SK-N-MC (cell line): ENCODE measurements at regions not wholly inside any gene's neighbourhood (a gene's known extent, or its start where the extent isn't known, plus 50 kb on each side); places are given as distances from the start of the nearest gene placed in this dataset.
"Not testable (repeated sequence)": the region's sequence is repeated elsewhere in the genome, so short reads cannot be mapped to it uniquely, and the experiment has no call there.

Source experiments
- DNase-seq: peaks from one replicate; pipeline ENCODE4 v3.0.0-alpha.2; 2011; ENCODE audit warnings: low read depth, low spot score
- H3K27ac ChIP-seq: fragments of 200-600 bp; sonication (generic); 2 replicates; pipeline ENCODE4 v1.5.1; 2016; ENCODE audit warnings: mixed run types
- H3K36me3 ChIP-seq: fragments of 200-600 bp; sonication (generic); 2 replicates; pipeline ENCODE4 v1.6.1; 2017; ENCODE audit warnings: antibody characterized with exemption, low read length, mixed read lengths; ENCODE audit not compliant: insufficient read depth
- H3K4me3 ChIP-seq: fragments of 200-600 bp; sonication (generic); 2 replicates; pipeline ENCODE4 v1.5.1; 2016
- H3K9ac ChIP-seq: fragments of 200-600 bp; sonication (generic); 2 replicates; pipeline ENCODE4 v1.8.0; 2017; ENCODE audit warnings: mixed run types, mixed read lengths; ENCODE audit not compliant: insufficient read length
- H3K9me3 ChIP-seq: fragments of 200-600 bp; sonication (generic); 2 replicates; pipeline ENCODE4 v1.6.1; 2017; ENCODE audit warnings: low read depth, mild to moderate bottlenecking, antibody characterized with exemption, low read length, moderate library complexity, mixed read lengths
- EZH2 ChIP-seq: fragments of 200-600 bp; sonication (generic); IDR thresholded peaks from one replicate; pipeline ENCODE4 v1.6.1; 2017; ENCODE audit warnings: antibody characterized with exemption
- FOXP2 ChIP-seq: optimal IDR thresholded peaks from 2 replicates; pipeline ENCODE3; 2011; ENCODE audit warnings: mild to moderate bottlenecking, moderate library complexity; ENCODE audit not compliant: insufficient read depth; ENCODE audit errors: extremely low read length, control extremely low read depth
- POLR2AphosphoS5 ChIP-seq: IDR thresholded peaks from 2 replicates; pipeline ENCODE4 v1.6.1; 2012; ENCODE audit warnings: mild to moderate bottlenecking, low read depth, low read length, borderline replicate concordance

DNA sequence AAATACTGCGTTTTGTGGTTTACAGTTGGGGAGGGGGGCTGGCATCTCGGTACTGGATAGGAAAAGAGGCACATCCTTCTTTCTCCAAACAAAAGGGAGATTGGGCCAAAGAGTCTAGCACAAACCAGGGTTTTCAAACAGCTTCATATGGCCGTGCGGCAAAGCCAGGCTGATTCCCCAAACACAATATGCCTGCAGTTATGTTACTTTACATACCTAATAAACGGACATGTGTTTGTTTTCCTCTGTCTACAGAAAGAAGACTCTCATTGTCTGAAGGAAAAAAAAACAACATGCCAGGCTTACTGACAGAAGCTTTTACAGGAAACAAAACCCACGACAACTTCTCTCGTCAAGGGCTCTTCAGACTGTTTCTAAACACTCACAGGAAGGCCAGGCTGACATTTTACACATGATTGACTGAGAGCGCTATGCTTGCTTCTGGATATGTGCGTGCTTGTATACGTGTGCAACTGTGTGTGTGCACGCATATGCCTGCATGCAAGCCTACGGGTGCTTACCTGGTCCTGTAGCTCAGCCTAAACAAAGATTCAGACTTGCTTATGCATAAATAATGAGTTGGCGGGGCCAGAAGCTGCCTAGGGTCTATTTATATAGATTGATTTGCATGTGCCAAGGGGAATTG lies 461.0 kb upstream of the C16orf82 start:
- Histone ChIP-seq H3K9ac (no peak overlapping the region), H3K36me3 (no peaks in the 10 kb centered on the region), H3K9me3 (no peaks in the 10 kb centered on the region), H3K27ac (no peak overlapping the region), H3K4me3 (no peak overlapping the region)
- DNase-seq: no peak
- no peak for TF ChIP-seq EZH2
- no peak for TF ChIP-seq FOXP2
- no peak for TF ChIP-seq POLR2AphosphoS5

DNA sequence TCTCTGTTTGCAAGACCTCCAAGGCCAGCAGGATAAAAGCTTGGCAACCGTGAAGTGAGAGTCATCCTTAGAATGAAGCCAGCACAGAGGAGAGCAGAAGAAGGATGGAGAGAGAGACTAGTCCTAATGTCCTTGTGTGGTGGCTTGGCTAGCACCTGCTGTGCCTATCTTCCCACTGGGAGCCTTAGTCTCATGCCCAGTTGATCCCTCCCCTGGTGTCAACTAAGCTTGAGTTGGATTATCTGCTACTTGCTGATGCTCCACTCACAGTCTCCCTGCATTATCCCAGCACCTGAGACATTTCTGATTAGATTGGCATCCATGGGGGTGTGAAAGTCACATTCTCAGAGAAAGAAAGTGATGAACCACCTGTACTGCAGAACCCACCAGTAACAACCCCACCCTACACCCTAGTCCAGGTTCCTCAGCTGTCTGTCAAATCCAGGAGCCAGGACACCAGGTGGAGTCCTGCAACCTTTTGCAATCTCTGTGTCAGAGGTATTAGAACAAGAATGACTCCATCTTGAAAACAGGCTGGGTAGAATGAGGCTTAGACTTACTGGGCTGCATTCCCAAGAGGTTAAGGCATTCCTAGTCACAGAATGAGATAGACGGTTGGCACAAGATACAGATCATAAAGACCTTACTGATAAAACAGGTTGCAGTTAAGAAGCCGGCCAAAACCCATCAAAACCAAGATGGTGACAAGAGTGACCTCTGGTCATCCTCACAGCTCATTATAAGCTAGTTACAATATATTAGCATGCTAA lies 460.2 kb upstream of the C16orf82 start:
- no peak overlapping the region for H3K27ac ChIP-seq
- H3K9me3 ChIP-seq: no peaks in the 10 kb centered on the region
- H3K9ac ChIP-seq: no peak overlapping the region
- TF ChIP-seq FOXP2: no peak
- no peak for DNase-seq
- no peaks in the 10 kb centered on the region for H3K36me3 ChIP-seq
- no peak overlapping the region for H3K4me3 ChIP-seq

DNA sequence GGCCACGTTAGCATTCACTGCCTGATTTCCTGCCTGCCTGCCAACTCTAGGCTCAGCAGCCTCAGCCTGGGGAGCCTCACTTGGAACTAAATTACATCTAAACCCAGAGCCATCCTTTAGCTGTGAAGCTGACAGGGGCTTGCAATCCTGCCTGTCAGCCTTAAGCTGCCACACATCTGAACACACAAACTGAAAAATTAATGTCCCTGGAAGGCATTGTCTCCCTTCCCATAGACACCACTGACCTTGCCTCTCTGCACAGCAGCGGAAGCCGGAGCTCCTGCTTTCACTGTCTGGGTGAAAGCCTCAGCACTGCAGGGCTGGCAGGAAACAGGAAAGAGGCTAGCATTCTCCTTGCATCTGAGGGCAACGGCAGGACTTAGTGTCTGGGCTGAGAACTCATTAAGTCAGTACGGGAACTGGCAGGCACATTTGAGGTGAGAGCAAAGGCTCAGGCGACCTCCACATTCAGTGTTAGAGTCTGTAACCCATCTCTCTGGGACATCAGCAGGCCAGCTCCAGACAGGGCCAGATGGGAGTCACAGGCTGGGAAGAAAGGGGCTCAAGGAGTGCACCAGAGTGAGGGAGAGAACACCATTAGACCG lies 452.4 kb upstream of the C16orf82 start:
- TF ChIP-seq EZH2 (no peak), POLR2AphosphoS5 (no peak), FOXP2 (no peak)
- DNase-seq: no peak
- Histone ChIP-seq H3K9ac (no peak overlapping the region), H3K9me3 (no peaks in the 10 kb centered on the region), H3K36me3 (no peaks in the 10 kb centered on the region), H3K4me3 (no peak overlapping the region), H3K27ac (no peak overlapping the region)

DNA sequence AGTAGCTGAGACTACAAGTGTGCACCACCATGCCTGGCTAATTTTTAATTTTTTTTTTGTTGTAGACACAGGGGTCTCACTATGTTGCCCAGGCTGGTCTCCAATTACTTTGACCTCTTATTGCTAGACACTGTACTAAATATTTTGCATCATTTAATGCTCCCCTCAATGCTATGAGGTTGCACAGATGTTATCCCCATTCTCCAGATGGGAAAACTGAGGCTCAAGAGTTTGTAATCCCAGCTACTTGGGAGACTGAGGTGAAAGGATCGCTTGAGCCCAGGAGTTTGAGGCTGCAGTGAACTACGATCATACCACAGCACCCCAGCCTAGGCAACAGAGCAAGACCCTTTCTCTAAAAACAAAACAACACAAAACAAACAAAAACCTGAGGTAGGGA lies 443.3 kb upstream of the C16orf82 start:
- Histone ChIP-seq H3K4me3 (no peak overlapping the region), H3K9ac (no peak overlapping the region), H3K27ac (no peak overlapping the region), H3K9me3 (no peaks in the 10 kb centered on the region), H3K36me3 (no peaks in the 10 kb centered on the region)
- TF ChIP-seq POLR2AphosphoS5: no peak
- no peak for TF ChIP-seq EZH2
- TF ChIP-seq FOXP2: no peak
- no peak for DNase-seq

DNA sequence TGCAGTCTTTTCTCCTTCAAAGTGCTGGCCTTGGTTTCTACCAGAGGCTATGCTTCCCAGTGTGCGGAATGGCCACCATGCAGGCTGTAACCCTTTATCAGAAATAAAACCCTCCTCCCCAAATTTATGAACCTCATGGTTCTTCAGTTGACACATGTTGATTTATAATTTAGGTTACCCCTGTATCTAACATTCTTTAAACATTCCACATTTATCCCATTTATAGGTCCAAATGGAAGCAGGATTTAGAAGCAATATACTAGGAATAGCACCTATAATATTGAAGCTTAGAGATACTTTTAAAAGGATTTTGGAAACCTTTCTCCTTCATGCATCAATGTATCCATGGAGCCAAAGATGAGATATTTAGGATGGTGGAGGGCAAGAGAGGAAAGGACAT lies 438.8 kb upstream of the C16orf82 start:
- H3K9ac ChIP-seq: no peak overlapping the region
- DNase-seq: no peak
- no peaks in the 10 kb centered on the region for H3K36me3 ChIP-seq
- H3K9me3 ChIP-seq: no peaks in the 10 kb centered on the region
- no peak overlapping the region for H3K4me3 ChIP-seq
- TF ChIP-seq POLR2AphosphoS5 (no peak), FOXP2 (no peak), EZH2 (no peak)
- no peak overlapping the region for H3K27ac ChIP-seq

DNA sequence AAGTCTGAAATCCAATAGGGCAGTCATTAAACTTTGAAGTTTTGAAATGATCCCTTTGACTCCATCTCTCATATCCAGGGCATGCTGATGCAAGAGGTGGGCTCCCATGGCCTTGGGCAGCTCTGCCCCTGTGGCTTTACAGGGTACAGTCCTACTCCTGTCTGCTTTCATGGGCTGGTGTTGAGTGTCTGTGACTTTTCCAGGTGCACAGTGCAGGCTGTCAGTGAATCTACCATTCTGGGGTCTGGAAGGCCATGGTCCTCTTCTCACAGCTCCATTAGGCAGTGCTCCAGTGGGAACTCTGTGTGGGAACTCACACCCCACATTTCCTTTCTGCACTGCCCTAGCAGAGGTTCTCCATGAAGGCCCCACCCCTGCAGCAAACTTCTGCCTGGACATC lies 435.4 kb upstream of the C16orf82 start:
- H3K9ac ChIP-seq, H3K36me3 ChIP-seq, DNase-seq, H3K4me3 ChIP-seq, H3K9me3 ChIP-seq, H3K27ac ChIP-seq: not testable (repeated sequence)

DNA sequence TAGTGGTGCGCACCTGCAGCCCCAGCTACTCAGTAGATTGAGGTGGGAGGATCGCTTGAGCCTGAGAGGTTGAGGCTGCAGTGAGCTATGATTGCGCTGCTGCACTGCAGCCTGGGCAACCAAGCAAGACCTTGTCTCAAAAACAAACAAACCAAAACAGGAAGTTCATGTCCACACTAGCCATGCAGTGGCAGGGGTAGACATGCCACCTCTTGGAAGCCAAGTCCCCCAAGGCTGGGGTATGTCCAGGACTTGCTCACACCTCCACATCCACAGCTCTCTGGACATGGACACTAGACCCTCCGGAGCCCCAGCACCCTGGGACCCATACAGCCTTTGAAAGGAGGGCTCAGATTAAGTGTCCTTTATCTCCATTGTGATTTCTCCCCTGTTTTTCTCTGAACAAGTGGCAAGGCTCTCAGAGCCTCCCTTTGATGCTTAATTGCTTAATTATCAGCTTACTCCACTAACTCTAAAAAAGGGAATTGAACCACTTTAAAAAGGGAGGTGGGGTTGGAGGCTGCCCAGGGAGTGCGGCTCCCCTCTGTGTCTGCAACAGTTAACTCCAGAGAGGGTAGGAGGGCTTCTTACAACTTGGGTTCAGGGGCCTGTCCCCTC lies 424.6 kb upstream of the C16orf82 start:
- TF ChIP-seq POLR2AphosphoS5 (no peak), EZH2 (no peak), FOXP2 (no peak)
- Histone ChIP-seq H3K9ac (no peak overlapping the region), H3K9me3 (no peaks in the 10 kb centered on the region), H3K4me3 (no peak overlapping the region), H3K36me3 (no peaks in the 10 kb centered on the region), H3K27ac (no peak overlapping the region)
- DNase-seq: no peak

DNA sequence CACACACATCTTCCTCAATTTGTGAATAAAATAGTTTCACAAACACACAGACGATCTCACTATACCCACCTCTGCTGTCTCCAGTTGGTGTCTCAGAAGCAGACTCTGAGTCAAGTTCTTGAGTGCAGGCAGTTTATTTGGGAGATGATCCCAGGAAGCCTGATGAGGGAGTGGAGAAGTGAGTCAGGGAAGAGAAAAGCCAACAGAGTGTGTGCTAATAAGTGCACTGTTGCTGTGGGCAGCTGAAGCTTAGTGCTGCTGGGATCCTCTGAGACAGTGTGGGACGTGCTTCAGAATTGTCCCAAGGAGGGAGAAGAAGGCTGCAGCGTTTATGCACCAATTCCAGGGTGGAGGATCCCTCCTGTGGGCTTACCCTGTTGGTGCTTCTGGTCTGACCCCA lies 423.2 kb upstream of the C16orf82 start:
- Histone ChIP-seq H3K36me3 (no peaks in the 10 kb centered on the region), H3K27ac (no peak overlapping the region), H3K9me3 (no peaks in the 10 kb centered on the region), H3K9ac (no peak overlapping the region), H3K4me3 (no peak overlapping the region)
- DNase-seq: no peak
- no peak for TF ChIP-seq EZH2
- no peak for TF ChIP-seq FOXP2
- no peak for TF ChIP-seq POLR2AphosphoS5
